C4-2B (cell line): ENCODE measurements at regions not wholly inside any gene's neighbourhood (a gene's known extent, or its start where the extent isn't known, plus 50 kb on each side); places are given as distances from the start of the nearest gene placed in this dataset.

ENCODE experiments used
- ZFX ChIP-seq: fragments of 450-650 bp; IDR thresholded peaks from 2 replicates; pipeline ENCODE4 v1.6.1; 2017
- TF ChIP-seq, protein P1 (sequence below): fragments of 450-650 bp; conservative IDR thresholded peaks from 2 replicates; pipeline ENCODE4 v1.5.1; 2017; ENCODE audit warnings: mild to moderate bottlenecking

DNA sequence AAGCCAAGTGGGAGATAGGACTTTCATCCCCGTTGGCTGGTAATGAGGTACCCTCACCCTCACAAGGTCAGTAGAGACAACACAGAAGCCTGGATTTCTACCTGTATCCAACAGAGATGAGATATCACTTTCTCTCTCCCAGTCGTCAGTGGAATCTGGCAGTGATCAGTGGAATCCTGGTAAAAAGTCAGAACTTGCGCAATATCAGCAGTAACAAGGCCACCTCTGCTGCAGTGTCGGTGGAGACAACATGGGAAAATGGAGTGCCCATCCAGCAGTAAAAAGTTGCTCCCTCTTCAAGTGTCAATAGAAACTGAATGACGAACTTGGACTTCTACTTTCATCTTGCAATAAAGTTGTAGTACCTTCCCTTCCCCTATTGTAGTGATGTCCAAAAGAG is 615.9 kb downstream of the ETS1 start:
- TF ChIP-seq, protein P1, sequence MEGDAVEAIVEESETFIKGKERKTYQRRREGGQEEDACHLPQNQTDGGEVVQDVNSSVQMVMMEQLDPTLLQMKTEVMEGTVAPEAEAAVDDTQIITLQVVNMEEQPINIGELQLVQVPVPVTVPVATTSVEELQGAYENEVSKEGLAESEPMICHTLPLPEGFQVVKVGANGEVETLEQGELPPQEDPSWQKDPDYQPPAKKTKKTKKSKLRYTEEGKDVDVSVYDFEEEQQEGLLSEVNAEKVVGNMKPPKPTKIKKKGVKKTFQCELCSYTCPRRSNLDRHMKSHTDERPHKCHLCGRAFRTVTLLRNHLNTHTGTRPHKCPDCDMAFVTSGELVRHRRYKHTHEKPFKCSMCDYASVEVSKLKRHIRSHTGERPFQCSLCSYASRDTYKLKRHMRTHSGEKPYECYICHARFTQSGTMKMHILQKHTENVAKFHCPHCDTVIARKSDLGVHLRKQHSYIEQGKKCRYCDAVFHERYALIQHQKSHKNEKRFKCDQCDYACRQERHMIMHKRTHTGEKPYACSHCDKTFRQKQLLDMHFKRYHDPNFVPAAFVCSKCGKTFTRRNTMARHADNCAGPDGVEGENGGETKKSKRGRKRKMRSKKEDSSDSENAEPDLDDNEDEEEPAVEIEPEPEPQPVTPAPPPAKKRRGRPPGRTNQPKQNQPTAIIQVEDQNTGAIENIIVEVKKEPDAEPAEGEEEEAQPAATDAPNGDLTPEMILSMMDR: no peak
- TF ChIP-seq ZFX: no peak
